ENCODE measurements at regions not wholly inside any gene's neighbourhood (a gene's known extent, or its start where the extent isn't known, plus 50 kb on each side); places are given as distances from the start of the nearest gene placed in this dataset.

- H3K9me3 ChIP-seq (ENCODE audit: severe bottlenecking): no peaks in the 10 kb centered on the region
- no peaks in the 10 kb centered on the region for H3K4me1 ChIP-seq (ENCODE audit: insufficient read depth, poor library complexity, severe bottlenecking)
- no peaks in the 10 kb centered on the region for H3K36me3 ChIP-seq (ENCODE audit: low read depth)
- no peak for TF ChIP-seq CTCF (IDR thresholded peaks at IDR 0.05; ENCODE audit: poor library complexity, severe bottlenecking)
- no peak overlapping the region for H3K27ac ChIP-seq (ENCODE audit: poor library complexity, severe bottlenecking)
- H3K27me3 ChIP-seq (ENCODE audit: insufficient read depth, poor library complexity, severe bottlenecking): no peaks in the 10 kb centered on the region
- DNase-seq (ENCODE audit: low spot score) (no peak), ATAC-seq (ENCODE audit: low read depth) (no peak)
- H3K4me3 ChIP-seq (ENCODE audit: severe bottlenecking): no peak overlapping the region
Measured at GRCh38 chr3:174413062-174413912, 445.8 kb upstream of the NAALADL2 start.

GRCh38 chr3:174414902-174415301 is 444.2 kb upstream of the NAALADL2 start:
- ATAC-seq (ENCODE audit: low read depth): no peak
- TF ChIP-seq CTCF (IDR thresholded peaks at IDR 0.05; ENCODE audit: poor library complexity, severe bottlenecking): no peak

DNA sequence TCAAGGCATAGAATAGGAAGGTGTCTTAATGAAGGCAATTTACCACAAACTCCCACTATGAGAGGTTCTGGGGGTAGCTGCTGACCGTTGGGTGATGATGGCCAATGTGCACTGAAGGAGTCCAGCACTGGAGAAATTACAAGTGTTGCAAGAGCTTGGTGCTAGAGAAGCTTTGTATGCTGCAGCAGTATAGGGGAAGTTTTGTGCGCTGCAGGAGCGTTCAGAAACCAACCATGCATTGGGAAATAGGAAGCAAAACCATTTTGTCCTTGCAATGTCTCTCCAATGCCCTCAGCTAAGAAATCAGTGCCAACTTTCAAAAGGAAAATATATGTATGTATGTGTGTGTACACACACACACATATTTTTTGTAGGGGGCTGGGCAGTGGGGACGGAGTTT is 441.6 kb upstream of the NAALADL2 start:
- no peak for ATAC-seq (ENCODE audit: low read depth)
- Histone ChIP-seq H3K36me3 (ENCODE audit: low read depth) (no peaks in the 10 kb centered on the region), H3K27ac (ENCODE audit: poor library complexity, severe bottlenecking) (no peak overlapping the region), H3K9me3 (ENCODE audit: severe bottlenecking) (no peaks in the 10 kb centered on the region), H3K27me3 (ENCODE audit: insufficient read depth, poor library complexity, severe bottlenecking) (no peaks in the 10 kb centered on the region), H3K4me1 (ENCODE audit: insufficient read depth, poor library complexity, severe bottlenecking) (no peaks in the 10 kb centered on the region), H3K4me3 (ENCODE audit: severe bottlenecking) (no peak overlapping the region)
- DNase-seq (ENCODE audit: low spot score): no peak
- TF ChIP-seq CTCF (IDR thresholded peaks at IDR 0.05; ENCODE audit: poor library complexity, severe bottlenecking): no peak

More at GRCh38 chr3:174414902-174415301, 444.2 kb upstream of the NAALADL2 start:
- Histone ChIP-seq H3K27ac (ENCODE audit: poor library complexity, severe bottlenecking) (no peak overlapping the region), H3K36me3 (ENCODE audit: low read depth) (no peaks in the 10 kb centered on the region), H3K27me3 (ENCODE audit: insufficient read depth, poor library complexity, severe bottlenecking) (no peaks in the 10 kb centered on the region), H3K4me3 (ENCODE audit: severe bottlenecking) (no peak overlapping the region), H3K9me3 (ENCODE audit: severe bottlenecking) (no peaks in the 10 kb centered on the region), H3K4me1 (ENCODE audit: insufficient read depth, poor library complexity, severe bottlenecking) (no peaks in the 10 kb centered on the region)
- DNase-seq (ENCODE audit: low spot score): no peak

GRCh38 chr3:174419216-174419615 is 439.9 kb upstream of the NAALADL2 start:
- ATAC-seq (ENCODE audit: low read depth) (no peak), DNase-seq (ENCODE audit: low spot score) (no peak)
- H3K9me3 ChIP-seq (ENCODE audit: severe bottlenecking): no peaks in the 10 kb centered on the region
- H3K36me3 ChIP-seq (ENCODE audit: low read depth): no peaks in the 10 kb centered on the region
- H3K27me3 ChIP-seq (ENCODE audit: insufficient read depth, poor library complexity, severe bottlenecking): no peaks in the 10 kb centered on the region
- no peaks in the 10 kb centered on the region for H3K4me1 ChIP-seq (ENCODE audit: insufficient read depth, poor library complexity, severe bottlenecking)
- no peak for TF ChIP-seq CTCF (IDR thresholded peaks at IDR 0.05; ENCODE audit: poor library complexity, severe bottlenecking)
- no peak overlapping the region for H3K4me3 ChIP-seq (ENCODE audit: severe bottlenecking)
- no peak overlapping the region for H3K27ac ChIP-seq (ENCODE audit: poor library complexity, severe bottlenecking)

DNA sequence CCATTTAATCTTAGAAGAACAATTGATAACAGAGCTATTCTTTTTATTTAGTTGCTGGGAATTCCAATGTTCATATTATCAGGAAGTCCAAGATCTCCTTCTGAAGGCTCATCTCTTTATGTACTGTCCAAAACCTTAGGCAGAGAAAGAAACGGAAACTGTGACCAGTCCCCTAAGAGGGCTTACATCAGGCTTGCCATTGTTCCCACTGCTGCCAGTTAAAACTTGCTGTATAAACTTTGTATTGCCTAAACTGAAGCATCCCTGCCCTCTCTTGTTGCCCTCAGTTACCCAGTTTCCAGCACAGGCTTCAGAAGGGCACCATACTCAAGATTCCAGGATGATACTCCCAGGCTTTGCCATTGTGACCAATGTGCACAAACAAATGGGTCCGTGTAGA is 435.2 kb upstream of the NAALADL2 start:
- Histone ChIP-seq H3K27me3 (ENCODE audit: insufficient read depth, poor library complexity, severe bottlenecking) (no peaks in the 10 kb centered on the region), H3K36me3 (ENCODE audit: low read depth) (no peaks in the 10 kb centered on the region), H3K4me3 (ENCODE audit: severe bottlenecking) (no peak overlapping the region), H3K4me1 (ENCODE audit: insufficient read depth, poor library complexity, severe bottlenecking) (peaks cover 3% of the 10 kb centered on the region), H3K9me3 (ENCODE audit: severe bottlenecking) (no peaks in the 10 kb centered on the region), H3K27ac (ENCODE audit: poor library complexity, severe bottlenecking) (no peak overlapping the region)
- ATAC-seq (ENCODE audit: low read depth) (no peak), DNase-seq (ENCODE audit: low spot score) (no peak)
- no peak for TF ChIP-seq CTCF (IDR thresholded peaks at IDR 0.05; ENCODE audit: poor library complexity, severe bottlenecking)

Data from RWPE2 (cell line).